ENCODE measurements at regions not wholly inside any gene's neighbourhood (a gene's known extent, or its start where the extent isn't known, plus 50 kb on each side); places are given as distances from the start of the nearest gene placed in this dataset.

GRCh38 chr9:107932601-107933000 lies 443.0 kb upstream of the KLF4 start:
- DNase-seq: no peak

- no peak for DNase-seq
Observed at GRCh38 chr9:107932046-107932445, 442.5 kb upstream of the KLF4 start.

- DNase-seq: no peak
Observed at GRCh38 chr9:107931071-107931715, 441.6 kb upstream of the KLF4 start.

- DNase-seq: peak; percentile 73
Observed at GRCh38 chr9:107929443-107929842, 439.9 kb upstream of the KLF4 start.

GRCh38 chr9:107928701-107929371 lies 439.3 kb upstream of the KLF4 start:
- DNase-seq: no peak

- no peak for DNase-seq
Observed at GRCh38 chr9:107927276-107927675, 437.7 kb upstream of the KLF4 start.

GRCh38 chr9:107925749-107926297 lies 436.3 kb upstream of the KLF4 start:
- DNase-seq: no peak

GRCh38 chr9:107922260-107922659 lies 432.7 kb upstream of the KLF4 start:
- DNase-seq: no peak

- DNase-seq: no peak
Observed at GRCh38 chr9:107919263-107919662, 429.7 kb upstream of the KLF4 start.

- no peak for DNase-seq
Observed at GRCh38 chr9:107918749-107919148, 429.2 kb upstream of the KLF4 start.

- DNase-seq: peak; percentile 22
Observed at GRCh38 chr9:107914151-107914550, 424.6 kb upstream of the KLF4 start.

- DNase-seq: no peak
Observed at GRCh38 chr9:107907715-107908114, 418.1 kb upstream of the KLF4 start.

GRCh38 chr9:107907255-107907654 lies 417.7 kb upstream of the KLF4 start:
- DNase-seq: no peak

- no peak for DNase-seq
Observed at GRCh38 chr9:107906074-107906473, 416.5 kb upstream of the KLF4 start.

- peak; percentile 22 for DNase-seq
Observed at GRCh38 chr9:107905308-107906020, 415.9 kb upstream of the KLF4 start.

- no peak for DNase-seq
Observed at GRCh38 chr9:107899961-107900330, 410.4 kb upstream of the KLF4 start.

- DNase-seq: no peak
Observed at GRCh38 chr9:107898761-107899160, 409.2 kb upstream of the KLF4 start.

- no peak for DNase-seq
Observed at GRCh38 chr9:107896544-107896943, 407.0 kb upstream of the KLF4 start.

- no peak for DNase-seq
Observed at GRCh38 chr9:107895501-107896001, 406.0 kb upstream of the KLF4 start.

GRCh38 chr9:107894572-107895261 lies 405.1 kb upstream of the KLF4 start:
- no peak for DNase-seq

GRCh38 chr9:107890921-107891465 lies 401.4 kb upstream of the KLF4 start:
- DNase-seq: no peak

- no peak for DNase-seq
Observed at GRCh38 chr9:107888773-107889227, 399.2 kb upstream of the KLF4 start.

GRCh38 chr9:107886826-107887225 lies 397.3 kb upstream of the KLF4 start:
- no peak for DNase-seq

All from hematopoietic multipotent progenitor cell treated with erythropoietin and hydrocortisone succinate and interleukin-3 and kit ligand, for 4 days (in vitro differentiated cells).